H1 (cell line): ENCODE measurements at regions not wholly inside any gene's neighbourhood (a gene's known extent, or its start where the extent isn't known, plus 50 kb on each side); places are given as distances from the start of the nearest gene placed in this dataset.

Experiments used
- CTCF ChIA-PET: fragments of 300-600 bp; sonication (Branson Sonifier 250); formaldehyde crosslinking; loops from one replicate; lab custom pipeline; 2021; ENCODE audit not compliant: partially characterized antibody; lab: Charles Lee
- POLR2A ChIA-PET: fragments of 300-600 bp; sonication (Branson Sonifier 250); formaldehyde crosslinking; loops from one replicate; lab custom pipeline; 2021; ENCODE audit warnings: inconsistent platforms; ENCODE audit not compliant: partially characterized antibody; lab: Charles Lee
- DNase-seq, 2 experiments: peaks; one replicate each; pipeline versions ENCODE4 v3.0.0 to v3.0.0-alpha.2; 2010 to 2022; ENCODE audit warnings: low spot score in 2 of 2, low read depth in 1 of 2, mixed read lengths in 1 of 2
- FAIRE-seq: peaks from 2 replicates; lab custom pipeline; 2011; peaks lifted over from hg19 to GRCh38; lab: Jason Lieb, UNC
- H2AFZ ChIP-seq: 2 replicates; pipeline ENCODE4 v1.8.1; 2012; ENCODE audit warnings: low read length, inconsistent platforms
- H2AK5ac ChIP-seq: 2 replicates; pipeline ENCODE4 v1.6.1; 2013; ENCODE audit warnings: low read depth, low read length
- H2BK120ac ChIP-seq: replicated peaks from 2 replicates; pipeline ENCODE3; 2013; ENCODE audit warnings: low read depth, low read length, inconsistent platforms
- H2BK12ac ChIP-seq: 2 replicates; pipeline ENCODE4 v1.6.1; 2013; ENCODE audit warnings: low read depth, low read length
- H2BK15ac ChIP-seq: 2 replicates; pipeline ENCODE4 v1.6.1; 2013; ENCODE audit warnings: low read length
- H2BK20ac ChIP-seq: 2 replicates; pipeline ENCODE4 v1.6.1; 2013; ENCODE audit warnings: low read length
- H2BK5ac ChIP-seq: 2 replicates; pipeline ENCODE4 v1.6.1; 2013; ENCODE audit warnings: low read depth, low read length
- H3K14ac ChIP-seq: 2 replicates; pipeline ENCODE4 v1.6.1; 2013; ENCODE audit warnings: inconsistent platforms; ENCODE audit not compliant: insufficient read length
- H3K18ac ChIP-seq: 2 replicates; pipeline ENCODE4 v1.6.1; 2013; ENCODE audit warnings: low read length; ENCODE audit errors: extremely low read depth
- H3K23ac ChIP-seq: 2 replicates; pipeline ENCODE4 v1.6.1; 2013; ENCODE audit warnings: inconsistent platforms; ENCODE audit not compliant: insufficient read length
- H3K23me2 ChIP-seq: 2 replicates; pipeline ENCODE4 v1.6.1; 2013; ENCODE audit warnings: low read depth, low read length
- H3K27ac ChIP-seq: 2 replicates; pipeline ENCODE4 v1.6.1; 2011; ENCODE audit warnings: low read depth, low read length, inconsistent platforms
- H3K27me3 ChIP-seq, 4 experiments: replicated peaks in 1 of 4; 1 replicate in 1 of 4; 2 replicates in 3 of 4; pipeline versions ENCODE4 v1.6.1 to v1.8.1; 2011 to 2013; ENCODE audit warnings: low read length in 3 of 4, mild to moderate bottlenecking in 3 of 4, inconsistent platforms in 2 of 4, mixed read lengths in 2 of 4, moderate library complexity in 1 of 4; ENCODE audit not compliant: control insufficient read depth in 3 of 4, insufficient read depth in 3 of 4; ENCODE audit errors: extremely low read depth in 1 of 4
- H3K36me3 ChIP-seq, 4 experiments: 2 replicates each; pipeline versions ENCODE4 v1.6.1 to v1.8.1; 2011 to 2013; ENCODE audit warnings: mild to moderate bottlenecking in 4 of 4, low read length in 3 of 4, moderate library complexity in 2 of 4, control low read depth in 1 of 4, inconsistent platforms in 1 of 4; ENCODE audit not compliant: insufficient read depth in 4 of 4, control insufficient read depth in 2 of 4
- H3K4ac ChIP-seq: replicated peaks from 2 replicates; pipeline ENCODE3; 2013; ENCODE audit warnings: low read length, low read depth, mixed read lengths, inconsistent platforms; ENCODE audit not compliant: insufficient read length
- H3K4me1 ChIP-seq, 4 experiments: replicated peaks in 1 of 4; 1 replicate in 1 of 4; 2 replicates in 3 of 4; pipeline versions ENCODE4 v1.6.1 to v1.8.1; 2011 to 2013; ENCODE audit warnings: low read length in 3 of 4, inconsistent platforms in 2 of 4, mixed read lengths in 1 of 4; ENCODE audit not compliant: insufficient read depth in 4 of 4, control insufficient read depth in 3 of 4
- H3K4me2 ChIP-seq, 2 experiments: 2 replicates each; pipeline versions ENCODE4 v1.6.1 to v1.8.1; 2011 to 2013; ENCODE audit warnings: low read depth in 2 of 2, low read length in 2 of 2, control low read depth in 1 of 2, inconsistent platforms in 1 of 2, mild to moderate bottlenecking in 1 of 2; ENCODE audit not compliant: insufficient read depth in 1 of 2
- H3K4me3 ChIP-seq, 4 experiments: fragments of 200-600, 300-600 bp in 1 of 4; sonication (generic), shearing (Covaris generic), sonication (Bioruptor Twin) in 1 of 4; 2 replicates each; pipeline versions ENCODE4 v1.5.1 to v1.8.1; 2011 to 2016; ENCODE audit warnings: low read length in 4 of 4, low read depth in 3 of 4, control low read depth in 2 of 4, inconsistent platforms in 2 of 4, mild to moderate bottlenecking in 2 of 4, mixed read lengths in 1 of 4, moderate library complexity in 1 of 4; ENCODE audit not compliant: insufficient read depth in 2 of 4; ENCODE audit errors: extremely low read depth in 1 of 4
- H3K56ac ChIP-seq: replicated peaks from 2 replicates; pipeline ENCODE3; 2013; ENCODE audit warnings: low read depth, mild to moderate bottlenecking, mixed read lengths, low read length, inconsistent platforms; ENCODE audit not compliant: insufficient read length
- H3K79me1 ChIP-seq: 2 replicates; pipeline ENCODE4 v1.6.1; 2013; ENCODE audit warnings: low read depth, low read length, control low read depth
- H3K79me2 ChIP-seq, 2 experiments: 2 replicates each; pipeline versions ENCODE4 v1.6.1 to v1.8.1; 2012 to 2013; ENCODE audit warnings: low read length in 2 of 2, mild to moderate bottlenecking in 2 of 2, inconsistent platforms in 1 of 2; ENCODE audit not compliant: insufficient read depth in 2 of 2, control insufficient read depth in 1 of 2
- H3K9ac ChIP-seq, 4 experiments: replicated peaks in 1 of 4; 1 replicate in 1 of 4; 2 replicates in 3 of 4; pipeline versions ENCODE4 v1.6.1 to v1.8.1; 2011 to 2013; ENCODE audit warnings: low read depth in 3 of 4, low read length in 3 of 4, control low read depth in 2 of 4, mild to moderate bottlenecking in 2 of 4, moderate library complexity in 2 of 4, inconsistent platforms in 1 of 4; ENCODE audit errors: extremely low read depth in 1 of 4
- H3K9me3 ChIP-seq, 2 experiments: 2 replicates each; pipeline versions ENCODE4 v1.6.1 to v1.8.1; 2012 to 2013; ENCODE audit warnings: mild to moderate bottlenecking in 2 of 2, moderate library complexity in 2 of 2, control low read depth in 1 of 2, inconsistent platforms in 1 of 2, low read depth in 1 of 2, low read length in 1 of 2, mixed read lengths in 1 of 2; ENCODE audit not compliant: insufficient read depth in 2 of 2
- H4K20me1 ChIP-seq, 2 experiments: replicated peaks in 1 of 2; 2 replicates each; pipeline versions ENCODE3 to v1.8.1; 2011 to 2013; ENCODE audit warnings: inconsistent platforms in 2 of 2, low read length in 2 of 2, mild to moderate bottlenecking in 1 of 2; ENCODE audit not compliant: insufficient read depth in 2 of 2, control insufficient read depth in 1 of 2
- H4K5ac ChIP-seq: 2 replicates; pipeline ENCODE4 v1.6.1; 2013; ENCODE audit warnings: low read length, low read depth, mixed read lengths, inconsistent platforms; ENCODE audit not compliant: insufficient read length
- H4K8ac ChIP-seq: 2 replicates; pipeline ENCODE4 v1.8.0; 2013; ENCODE audit warnings: mild to moderate bottlenecking, moderate library complexity, low read length, inconsistent platforms; ENCODE audit not compliant: insufficient read depth; ENCODE audit errors: extremely low read depth
- H4K91ac ChIP-seq: replicated peaks from 2 replicates; pipeline ENCODE3; 2013; ENCODE audit warnings: low read length, mixed read lengths, inconsistent platforms; ENCODE audit not compliant: insufficient read length
- CHD2 ChIP-seq: IDR thresholded peaks from 2 replicates; pipeline ENCODE4 v1.6.1; 2012; ENCODE audit warnings: low read length, improper control_type of control experiment
- GABPA ChIP-seq: IDR thresholded peaks from 2 replicates; pipeline ENCODE4 v1.6.1; 2011; ENCODE audit warnings: mild to moderate bottlenecking, low read length, moderate library complexity, borderline replicate concordance; ENCODE audit not compliant: insufficient read depth
- HDAC2 ChIP-seq, 2 experiments: fragments of 300-600 bp in 1 of 2; sonication (generic) in 1 of 2; IDR thresholded peaks; 2 replicates each; pipeline ENCODE4 v1.6.1; 2011 to 2012; ENCODE audit warnings: low read depth in 2 of 2, low read length in 2 of 2, mild to moderate bottlenecking in 2 of 2, moderate library complexity in 2 of 2, borderline replicate concordance in 1 of 2, inconsistent platforms in 1 of 2
- JUND ChIP-seq: IDR thresholded peaks from 2 replicates; pipeline ENCODE4 v1.6.1; 2011; ENCODE audit warnings: mild to moderate bottlenecking, improper control_type of control experiment, low read length
- KDM1A ChIP-seq: fragments of 200-600, 300-600 bp; sonication (generic); IDR thresholded peaks from 2 replicates; pipeline ENCODE4 v1.7.1; 2016; ENCODE audit warnings: mild to moderate bottlenecking, low read length, borderline replicate concordance
- SP2 ChIP-seq: IDR thresholded peaks from 2 replicates; pipeline ENCODE4 v1.6.1; 2012; ENCODE audit warnings: mild to moderate bottlenecking, low read length, inconsistent platforms
- TAF1 ChIP-seq: IDR thresholded peaks from 2 replicates; pipeline ENCODE4 v1.6.1; 2011; ENCODE audit warnings: mild to moderate bottlenecking, low read depth, low read length
- WGBS, 2 experiments: shearing (Covaris generic) in 1 of 2; methylation state at CpG; one replicate each; pipeline versions ENCODE4 v1.1.6 to v1.1.7; 2013 to 2015; ENCODE audit warnings: low lambda C conversion rate in 2 of 2, mixed read lengths in 2 of 2, inconsistent platforms in 1 of 2, low coverage in 1 of 2, missing lambda C conversion rate in 1 of 2; ENCODE audit not compliant: insufficient replicate concordance in 2 of 2, insufficient coverage in 1 of 2, insufficient read length in 1 of 2; ENCODE audit errors: extremely low coverage in 1 of 2, missing lambda C conversion rate in 1 of 2; 5-methylcytosine and 5-hydroxymethylcytosine counted together
- TF ChIP-seq, protein P1 (sequence below): IDR thresholded peaks from 2 replicates; pipeline ENCODE4 v1.6.1; 2011; ENCODE audit warnings: low read length, improper control_type of control experiment

- Histone ChIP-seq H3K27me3 (no peaks in the 10 kb centered on the region), H3K4me3 (no peak overlapping the region), H2BK5ac (no peak overlapping the region), H3K4me2 (no peak overlapping the region), H2AFZ (no peak overlapping the region), H3K56ac (no peak overlapping the region), H3K23me2 (no peaks in the 10 kb centered on the region), H3K27ac (no peak overlapping the region), H2BK120ac (no peak overlapping the region), H3K18ac (no peak overlapping the region), H3K14ac (no peak overlapping the region), H4K91ac (no peak overlapping the region), H3K9me3 (no peaks in the 10 kb centered on the region), H3K4me1 (no peaks in the 10 kb centered on the region), H2BK15ac (no peak overlapping the region), H3K4ac (no peak overlapping the region), H4K5ac (no peak overlapping the region), H3K9ac (no peak overlapping the region), H4K8ac (no peak overlapping the region), H3K79me2 (no peaks in the 10 kb centered on the region), H3K79me1 (no peaks in the 10 kb centered on the region), H2BK12ac (no peak overlapping the region), H2AK5ac (no peak overlapping the region), H3K23ac (no peak overlapping the region), H2BK20ac (no peak overlapping the region), H4K20me1 (no peaks in the 10 kb centered on the region), H3K36me3 (no peaks in the 10 kb centered on the region)
- POLR2A ChIA-PET, result no interaction called here
- 50% methylated on average over 1 of the region's 1 CpG; no CpG with 5 or more reads in 1 of the 2 experiments for WGBS, 2 experiments
- no peak for DNase-seq
- CTCF ChIA-PET, result no interaction called here
- FAIRE-seq, result no peak
- TF ChIP-seq SP2, result no peak
- TF ChIP-seq, protein P1, sequence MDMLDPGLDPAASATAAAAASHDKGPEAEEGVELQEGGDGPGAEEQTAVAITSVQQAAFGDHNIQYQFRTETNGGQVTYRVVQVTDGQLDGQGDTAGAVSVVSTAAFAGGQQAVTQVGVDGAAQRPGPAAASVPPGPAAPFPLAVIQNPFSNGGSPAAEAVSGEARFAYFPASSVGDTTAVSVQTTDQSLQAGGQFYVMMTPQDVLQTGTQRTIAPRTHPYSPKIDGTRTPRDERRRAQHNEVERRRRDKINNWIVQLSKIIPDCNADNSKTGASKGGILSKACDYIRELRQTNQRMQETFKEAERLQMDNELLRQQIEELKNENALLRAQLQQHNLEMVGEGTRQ, result no peak
- no peak for TF ChIP-seq HDAC2 (IDR thresholded peaks at IDR 0.05; ENCODE audit: borderline replicate concordance in 1 of 2, low read depth in 2 of 2, low read length in 2 of 2)
- no peak for TF ChIP-seq TAF1
- no peak for TF ChIP-seq JUND
- TF ChIP-seq KDM1A, result no peak
- TF ChIP-seq CHD2, result no peak
- no peak for TF ChIP-seq GABPA
These were observed 1145.7 kb upstream of the NXPH2 start for GRCh38 chr2:139925903-139926302.
